RWPE1 (cell line): ENCODE measurements at regions not wholly inside any gene's neighbourhood (a gene's known extent, or its start where the extent isn't known, plus 50 kb on each side); places are given as distances from the start of the nearest gene placed in this dataset.
A peak's percentile ranks its signal among the peaks of the same experiment; 100 is the strongest.

Source experiments
- CTCF ChIA-PET: fragments of 350-600 bp; sonication (Branson Sonifier 250); formaldehyde crosslinking; extraction: SDS; loops from one replicate; lab custom pipeline; 2021; lab: Yijun Ruan, JAX
- POLR2A ChIA-PET: fragments of 400-600 bp; formaldehyde crosslinking; extraction: SDS; loops from one replicate; lab custom pipeline; 2020; ENCODE audit warnings: antibody characterized with exemption; ENCODE audit not compliant: low non-redundant PET; lab: Yijun Ruan, JAX
- DNase-seq: peaks from one replicate; pipeline ENCODE4 v3.0.0; 2012; ENCODE audit warnings: low spot score
- H3K27ac ChIP-seq: fragments of 450-650 bp; 2 replicates; pipeline ENCODE4 v1.5.1; 2017
- TF ChIP-seq, protein P1 (sequence below): fragments of 450-650 bp; conservative IDR thresholded peaks from 2 replicates; pipeline ENCODE4 v1.5.1; 2017; ENCODE audit warnings: low read depth, mild to moderate bottlenecking

GRCh38 chr4:63541828-63542227 is 867.4 kb downstream of the TECRL start:
- DNase-seq, result no peak
- CTCF ChIA-PET, result no interaction called here
- TF ChIP-seq, protein P1, sequence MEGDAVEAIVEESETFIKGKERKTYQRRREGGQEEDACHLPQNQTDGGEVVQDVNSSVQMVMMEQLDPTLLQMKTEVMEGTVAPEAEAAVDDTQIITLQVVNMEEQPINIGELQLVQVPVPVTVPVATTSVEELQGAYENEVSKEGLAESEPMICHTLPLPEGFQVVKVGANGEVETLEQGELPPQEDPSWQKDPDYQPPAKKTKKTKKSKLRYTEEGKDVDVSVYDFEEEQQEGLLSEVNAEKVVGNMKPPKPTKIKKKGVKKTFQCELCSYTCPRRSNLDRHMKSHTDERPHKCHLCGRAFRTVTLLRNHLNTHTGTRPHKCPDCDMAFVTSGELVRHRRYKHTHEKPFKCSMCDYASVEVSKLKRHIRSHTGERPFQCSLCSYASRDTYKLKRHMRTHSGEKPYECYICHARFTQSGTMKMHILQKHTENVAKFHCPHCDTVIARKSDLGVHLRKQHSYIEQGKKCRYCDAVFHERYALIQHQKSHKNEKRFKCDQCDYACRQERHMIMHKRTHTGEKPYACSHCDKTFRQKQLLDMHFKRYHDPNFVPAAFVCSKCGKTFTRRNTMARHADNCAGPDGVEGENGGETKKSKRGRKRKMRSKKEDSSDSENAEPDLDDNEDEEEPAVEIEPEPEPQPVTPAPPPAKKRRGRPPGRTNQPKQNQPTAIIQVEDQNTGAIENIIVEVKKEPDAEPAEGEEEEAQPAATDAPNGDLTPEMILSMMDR, result no peak
- POLR2A ChIA-PET, result no interaction called here
- no peak overlapping the region for H3K27ac ChIP-seq

DNA sequence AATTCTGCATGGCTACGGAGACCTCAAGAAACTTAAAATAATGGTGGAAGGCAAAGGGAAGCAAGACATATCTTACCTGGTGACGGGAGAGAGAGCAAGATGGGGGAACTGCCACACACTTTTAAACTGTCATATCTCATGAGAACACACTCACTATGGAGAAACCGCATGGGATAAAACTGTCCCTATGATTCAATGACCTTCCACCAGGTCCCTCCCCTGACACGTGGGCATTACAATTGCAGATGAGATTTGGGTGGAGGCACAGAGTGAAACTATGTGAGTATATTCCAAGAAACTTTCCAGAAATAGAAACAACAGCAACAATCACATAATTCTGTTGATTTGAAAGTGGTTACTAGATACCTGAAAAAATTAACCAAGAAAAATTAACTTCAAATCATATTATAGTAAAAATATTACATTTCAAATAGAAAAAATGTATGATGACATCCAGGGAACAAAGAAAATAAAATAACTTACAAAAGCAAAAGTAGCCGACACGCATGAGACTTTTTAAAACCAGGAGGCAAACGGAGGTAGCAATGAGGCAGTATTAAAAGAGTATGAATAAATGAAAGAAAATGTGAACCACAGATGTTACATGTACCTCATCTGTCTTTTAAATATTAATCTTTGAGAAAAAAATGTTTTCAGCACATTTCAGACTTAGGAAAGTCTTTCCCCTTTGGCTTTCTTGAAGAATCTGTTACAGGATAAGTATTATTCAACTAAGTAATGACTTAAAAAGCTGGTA is 879.5 kb downstream of the TECRL start:
- no peak overlapping the region for H3K27ac ChIP-seq
- DNase-seq, result no peak
- CTCF ChIA-PET, result no interaction called here
- POLR2A ChIA-PET, result no interaction called here
- TF ChIP-seq, protein P1, result no peak

- POLR2A ChIA-PET, result no interaction called here
- no peak overlapping the region for H3K27ac ChIP-seq
- TF ChIP-seq, protein P1, result peak; percentile 46
- CTCF ChIA-PET, result interaction anchor here (0.7 to 1.0 kb wide), 4 partner anchors 35 to 1044 kb away, joined by 3 to 5 read pairs (median 4); no protein-coding TSS in a partner anchor
- DNase-seq, result no peak
Measured at GRCh38 chr4:63528256-63528991, 880.8 kb downstream of the TECRL start.

GRCh38 chr4:63526251-63526650 is 883.0 kb downstream of the TECRL start:
- no peak for DNase-seq
- TF ChIP-seq, protein P1, result no peak
- no peak overlapping the region for H3K27ac ChIP-seq
- ChIA-PET POLR2A (no interaction called here), CTCF (no interaction called here)

DNA sequence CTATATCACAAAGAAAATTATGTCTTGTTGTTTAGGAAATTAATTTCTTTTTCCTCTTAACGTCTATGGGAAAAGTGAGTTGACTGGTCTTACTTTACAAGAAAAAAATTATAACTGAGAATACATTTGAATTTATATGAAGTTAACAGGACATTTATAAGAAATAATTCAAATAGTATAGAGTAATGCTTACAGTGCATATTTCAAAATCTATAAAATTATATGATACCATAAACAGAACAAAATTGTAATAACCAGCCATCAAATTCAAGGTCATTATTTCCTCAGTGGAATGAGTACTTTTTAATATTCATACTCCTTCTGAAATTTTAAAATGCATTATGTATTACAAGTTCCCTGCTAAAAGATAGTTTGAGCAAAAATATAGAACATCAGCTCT is 884.5 kb downstream of the TECRL start:
- no peak for DNase-seq
- CTCF ChIA-PET, result no interaction called here
- TF ChIP-seq, protein P1, result no peak
- POLR2A ChIA-PET, result no interaction called here
- no peak overlapping the region for H3K27ac ChIP-seq

GRCh38 chr4:63505714-63506460 is 903.4 kb downstream of the TECRL start:
- DNase-seq, result no peak
- TF ChIP-seq, protein P1, result no peak
- ChIA-PET POLR2A (no interaction called here), CTCF (interaction anchor here (0.7 kb wide), 1 partner anchor 740 kb away, joined by 3 read pairs; no protein-coding TSS in a partner anchor)
- H3K27ac ChIP-seq, result no peak overlapping the region
